GM21381 (cell line): ENCODE measurements at regions not wholly inside any gene's neighbourhood (a gene's known extent, or its start where the extent isn't known, plus 50 kb on each side); places are given as distances from the start of the nearest gene placed in this dataset.

ENCODE experiments used
- ATAC-seq: cut with Tn5 transposase; IDR thresholded peaks from one replicate; pipeline ENCODE4 v1.9.1; 2021; ENCODE audit warnings: mild to moderate bottlenecking, moderate library complexity; ENCODE audit not compliant: unreplicated experiment

- ATAC-seq: no peak
Measured at GRCh38 chr4:152164561-152164960, 371.3 kb downstream of the FBXW7 start.

GRCh38 chr4:152162331-152162697, 373.6 kb downstream of the FBXW7 start:
- ATAC-seq: no peak

- ATAC-seq: no peak
Measured at GRCh38 chr4:152161676-152162330, 374.1 kb downstream of the FBXW7 start.

- ATAC-seq: no peak
Measured at GRCh38 chr4:152160225-152160800, 375.6 kb downstream of the FBXW7 start.

GRCh38 chr4:152159773-152160172, 376.1 kb downstream of the FBXW7 start:
- no peak for ATAC-seq

- no peak for ATAC-seq
Measured at GRCh38 chr4:152158225-152158624, 377.7 kb downstream of the FBXW7 start.

GRCh38 chr4:152157629-152158028, 378.3 kb downstream of the FBXW7 start:
- no peak for ATAC-seq

GRCh38 chr4:152156442-152156841, 379.4 kb downstream of the FBXW7 start:
- no peak for ATAC-seq

- no peak for ATAC-seq
Measured at GRCh38 chr4:152155070-152155469, 380.8 kb downstream of the FBXW7 start.

GRCh38 chr4:152154433-152154832, 381.5 kb downstream of the FBXW7 start:
- no peak for ATAC-seq

- no peak for ATAC-seq
Measured at GRCh38 chr4:152153476-152154270, 382.2 kb downstream of the FBXW7 start.

- ATAC-seq: no peak
Measured at GRCh38 chr4:152150214-152150613, 385.7 kb downstream of the FBXW7 start.

GRCh38 chr4:152149745-152150144, 386.1 kb downstream of the FBXW7 start:
- no peak for ATAC-seq

- ATAC-seq: no peak
Measured at GRCh38 chr4:152148057-152148456, 387.2 kb upstream of the GATB start.

- no peak for ATAC-seq
Measured at GRCh38 chr4:152146244-152146643, 385.4 kb upstream of the GATB start.

GRCh38 chr4:152143806-152144205, 383.0 kb upstream of the GATB start:
- no peak for ATAC-seq

- ATAC-seq: no peak
Measured at GRCh38 chr4:152138451-152138850, 377.6 kb upstream of the GATB start.

GRCh38 chr4:152132776-152133175, 372.0 kb upstream of the GATB start:
- ATAC-seq: no peak

GRCh38 chr4:152128356-152128755, 367.5 kb upstream of the GATB start:
- no peak for ATAC-seq

GRCh38 chr4:152126238-152126637, 365.4 kb upstream of the GATB start:
- no peak for ATAC-seq

- no peak for ATAC-seq
Measured at GRCh38 chr4:152118819-152119553, 358.2 kb upstream of the GATB start.
